ENCODE measurements at regions not wholly inside any gene's neighbourhood (a gene's known extent, or its start where the extent isn't known, plus 50 kb on each side); places are given as distances from the start of the nearest gene placed in this dataset.

DNA sequence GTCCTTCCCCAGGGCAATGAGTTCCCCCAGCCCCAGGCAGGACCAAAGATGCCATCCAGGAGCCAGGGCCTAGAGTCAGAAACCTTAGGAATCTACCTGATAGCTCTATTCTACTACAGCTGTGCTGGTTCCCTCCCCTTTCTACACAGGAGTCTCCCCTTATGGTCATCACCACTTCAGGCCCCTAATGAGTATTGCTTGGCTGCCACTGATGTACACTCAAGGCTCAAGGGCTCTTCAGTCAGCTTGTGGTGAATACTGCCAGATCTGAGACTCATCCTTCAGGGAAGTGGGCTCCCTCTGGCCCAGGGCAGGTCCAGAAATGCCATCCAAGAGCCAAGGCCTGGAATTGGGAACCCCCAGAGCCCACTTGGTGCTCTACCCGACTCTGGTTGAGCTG is 248.6 kb downstream of the ALDH8A1 start:
- TF ChIP-seq, protein P1, sequence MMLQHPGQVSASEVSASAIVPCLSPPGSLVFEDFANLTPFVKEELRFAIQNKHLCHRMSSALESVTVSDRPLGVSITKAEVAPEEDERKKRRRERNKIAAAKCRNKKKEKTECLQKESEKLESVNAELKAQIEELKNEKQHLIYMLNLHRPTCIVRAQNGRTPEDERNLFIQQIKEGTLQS (IDR thresholded peaks at IDR 0.05; ENCODE audit: insufficient read depth, low read depth, low read length): no peak
- TF ChIP-seq, protein P2, sequence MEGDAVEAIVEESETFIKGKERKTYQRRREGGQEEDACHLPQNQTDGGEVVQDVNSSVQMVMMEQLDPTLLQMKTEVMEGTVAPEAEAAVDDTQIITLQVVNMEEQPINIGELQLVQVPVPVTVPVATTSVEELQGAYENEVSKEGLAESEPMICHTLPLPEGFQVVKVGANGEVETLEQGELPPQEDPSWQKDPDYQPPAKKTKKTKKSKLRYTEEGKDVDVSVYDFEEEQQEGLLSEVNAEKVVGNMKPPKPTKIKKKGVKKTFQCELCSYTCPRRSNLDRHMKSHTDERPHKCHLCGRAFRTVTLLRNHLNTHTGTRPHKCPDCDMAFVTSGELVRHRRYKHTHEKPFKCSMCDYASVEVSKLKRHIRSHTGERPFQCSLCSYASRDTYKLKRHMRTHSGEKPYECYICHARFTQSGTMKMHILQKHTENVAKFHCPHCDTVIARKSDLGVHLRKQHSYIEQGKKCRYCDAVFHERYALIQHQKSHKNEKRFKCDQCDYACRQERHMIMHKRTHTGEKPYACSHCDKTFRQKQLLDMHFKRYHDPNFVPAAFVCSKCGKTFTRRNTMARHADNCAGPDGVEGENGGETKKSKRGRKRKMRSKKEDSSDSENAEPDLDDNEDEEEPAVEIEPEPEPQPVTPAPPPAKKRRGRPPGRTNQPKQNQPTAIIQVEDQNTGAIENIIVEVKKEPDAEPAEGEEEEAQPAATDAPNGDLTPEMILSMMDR (IDR thresholded peaks at IDR 0.05; ENCODE audit: control extremely low read depth in 1 of 3, insufficient read depth in 1 of 3, low read depth in 1 of 3, low read length in 3 of 3): no peak
- no peak for TF ChIP-seq CEBPB (IDR thresholded peaks at IDR 0.05; ENCODE audit: low read depth, low read length)
- no peak for TF ChIP-seq SIX5 (IDR thresholded peaks at IDR 0.05; ENCODE audit: low read depth, low read length)
- no peak for TF ChIP-seq POLR2A (IDR thresholded peaks at IDR 0.05; ENCODE audit: control extremely low read depth in 1 of 2, low read depth in 2 of 2, low read length in 2 of 2)
- TF ChIP-seq RNF2 (IDR thresholded peaks at IDR 0.05; ENCODE audit: borderline replicate concordance, low read depth, low read length, missing control alignments, poor library complexity, severe bottlenecking): no peak
- TF ChIP-seq EZH2 (IDR thresholded peaks at IDR 0.05; ENCODE audit: low read depth, low read length, severe bottlenecking): no peak
- TF ChIP-seq PHF8 (conservative IDR thresholded peaks at IDR 0.05; ENCODE audit: low read depth, low read length): no peak
- TF ChIP-seq, protein P3, sequence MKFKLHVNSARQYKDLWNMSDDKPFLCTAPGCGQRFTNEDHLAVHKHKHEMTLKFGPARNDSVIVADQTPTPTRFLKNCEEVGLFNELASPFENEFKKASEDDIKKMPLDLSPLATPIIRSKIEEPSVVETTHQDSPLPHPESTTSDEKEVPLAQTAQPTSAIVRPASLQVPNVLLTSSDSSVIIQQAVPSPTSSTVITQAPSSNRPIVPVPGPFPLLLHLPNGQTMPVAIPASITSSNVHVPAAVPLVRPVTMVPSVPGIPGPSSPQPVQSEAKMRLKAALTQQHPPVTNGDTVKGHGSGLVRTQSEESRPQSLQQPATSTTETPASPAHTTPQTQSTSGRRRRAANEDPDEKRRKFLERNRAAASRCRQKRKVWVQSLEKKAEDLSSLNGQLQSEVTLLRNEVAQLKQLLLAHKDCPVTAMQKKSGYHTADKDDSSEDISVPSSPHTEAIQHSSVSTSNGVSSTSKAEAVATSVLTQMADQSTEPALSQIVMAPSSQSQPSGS (IDR thresholded peaks at IDR 0.05; ENCODE audit: low read length): no peak
- TF ChIP-seq TAF1 (IDR thresholded peaks at IDR 0.05; ENCODE audit: low read depth, low read length): no peak
- TF ChIP-seq BRCA1 (IDR thresholded peaks at IDR 0.05; ENCODE audit: low read depth, low read length): no peak
- no peak for TF ChIP-seq RAD21 (IDR thresholded peaks at IDR 0.05 in 1 of 2, conservative IDR thresholded peaks at IDR 0.05 in 1 of 2; ENCODE audit: low read depth in 2 of 2, low read length in 2 of 2)
- no peak for TF ChIP-seq CBX5 (IDR thresholded peaks at IDR 0.05; ENCODE audit: low read depth, low read length)
- no peak for TF ChIP-seq NRF1 (IDR thresholded peaks at IDR 0.05; ENCODE audit: low read depth, low read length)
